Fibroblast of lung (primary cell): ENCODE measurements at regions not wholly inside any gene's neighbourhood (a gene's known extent, or its start where the extent isn't known, plus 50 kb on each side); places are given as distances from the start of the nearest gene placed in this dataset.

Experiments
- CTCF ChIP-seq, 2 donors: IDR thresholded peaks in 1 of 2; conservative IDR thresholded peaks in 1 of 2; 1 replicate in 1 of 2; 2 replicates in 1 of 2; pipeline ENCODE4 v1.5.1; 2011 to 2012; ENCODE audit warnings: low read length in 2 of 2, control low read depth in 1 of 2, inconsistent platforms in 1 of 2, low read depth in 1 of 2, mild to moderate bottlenecking in 1 of 2
- EZH2 ChIP-seq: IDR thresholded peaks from 2 replicates; pipeline ENCODE4 v1.5.1; 2012; ENCODE audit warnings: low read length, control low read depth, mild to moderate bottlenecking; ENCODE audit errors: missing control alignments

- TF ChIP-seq CTCF (conservative IDR thresholded peaks at IDR 0.05 in 1 of 2, IDR thresholded peaks at IDR 0.05 in 1 of 2; ENCODE audit: low read depth in 1 of 2, low read length in 2 of 2) (no peak), EZH2 (no peak)
Measured at GRCh38 chr13:62920159-62920558, 1504.5 kb upstream of the PCDH20 start.
